Thoracic aorta (tissue), 2 donors: ENCODE measurements at regions not wholly inside any gene's neighbourhood (a gene's known extent, or its start where the extent isn't known, plus 50 kb on each side); places are given as distances from the start of the nearest gene placed in this dataset.
"Not testable (repeated sequence)": the region's sequence is repeated elsewhere in the genome, so short reads cannot be mapped to it uniquely, and the experiment has no call there.

Experiments used
- ATAC-seq: fragments of 150-250 bp; one replicate; pipeline ENCODE4 v1.8.0; 2017; ENCODE audit warnings: low read depth; ENCODE audit not compliant: insufficient number of reproducible peaks, low FRiP score
- DNase-seq: peaks from one replicate; pipeline ENCODE4 v3.0.0-alpha.2; 2020; ENCODE audit warnings: low spot score
- H3K27ac ChIP-seq, 2 donors: fragments of 200-600 bp; sonication (generic); 1 replicate in 1 of 2; 2 replicates in 1 of 2; pipeline ENCODE4 v1.5.1; 2016; ENCODE audit warnings: mild to moderate bottlenecking in 2 of 2, moderate library complexity in 2 of 2
- H3K27me3 ChIP-seq: fragments of 200-600 bp; sonication (generic); replicated peaks from 2 replicates; pipeline ENCODE4 v1.6.0; 2016; ENCODE audit warnings: mild to moderate bottlenecking; ENCODE audit not compliant: insufficient read depth
- H3K36me3 ChIP-seq: fragments of 200-600 bp; sonication (generic); one replicate; pipeline ENCODE4 v1.5.1; 2016
- H3K4me1 ChIP-seq, 2 donors: fragments of 200-600 bp; sonication (generic); 1 replicate in 1 of 2; 2 replicates in 1 of 2; pipeline versions ENCODE4 v1.5.1 to v1.6.0; 2016; ENCODE audit warnings: low read depth in 2 of 2, mild to moderate bottlenecking in 1 of 2; ENCODE audit not compliant: control insufficient read depth in 1 of 2
- H3K4me3 ChIP-seq: fragments of 200-600 bp; sonication (generic); 2 replicates; pipeline ENCODE4 v1.5.1; 2016; ENCODE audit warnings: mild to moderate bottlenecking
- H3K9me3 ChIP-seq: fragments of 200-600 bp; sonication (generic); 2 replicates; pipeline ENCODE4 v1.5.1; 2016
- TF ChIP-seq, protein P1 (sequence below): fragments of 200-600 bp; sonication (generic); IDR thresholded peaks from one replicate; pipeline ENCODE4 v1.5.1; 2019; ENCODE audit warnings: antibody characterized with exemption

DNA sequence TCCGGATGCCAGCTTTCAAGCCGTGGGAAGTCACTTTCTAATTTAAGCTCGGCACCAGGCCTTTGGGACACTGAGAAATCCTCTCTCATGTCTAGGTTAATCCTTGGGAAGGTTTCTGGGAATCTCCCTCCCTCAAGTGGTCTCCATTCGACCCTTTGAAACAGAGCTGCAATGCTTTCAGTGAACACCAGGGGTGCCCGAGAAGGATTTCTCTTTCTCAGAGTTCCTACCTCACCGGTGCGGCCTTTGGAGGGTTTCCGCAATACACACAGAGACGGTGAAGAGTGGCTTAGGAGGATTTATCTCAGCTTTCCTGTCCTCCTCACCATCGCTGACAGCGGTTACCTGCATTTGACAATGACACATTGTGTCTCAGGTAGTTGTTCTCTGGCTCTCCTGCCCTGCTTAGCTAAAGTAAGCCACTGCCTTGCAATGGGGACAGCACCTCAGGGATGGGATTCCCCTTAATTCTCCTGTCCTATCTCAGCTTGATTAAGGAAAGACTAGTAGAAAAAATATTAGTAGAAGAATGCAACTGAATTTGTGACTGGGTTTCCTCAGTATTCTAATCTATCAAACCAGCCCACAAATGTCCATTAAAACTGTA, 180.6 kb downstream of the GABRG2 start:
- Histone ChIP-seq H3K27ac (no peak overlapping the region), H3K27me3 (no peaks in the 10 kb centered on the region), H3K9me3 (no peaks in the 10 kb centered on the region), H3K4me3 (no peak overlapping the region), H3K36me3 (no peaks in the 10 kb centered on the region), H3K4me1 (no peaks in the 10 kb centered on the region)
- TF ChIP-seq, protein P1, sequence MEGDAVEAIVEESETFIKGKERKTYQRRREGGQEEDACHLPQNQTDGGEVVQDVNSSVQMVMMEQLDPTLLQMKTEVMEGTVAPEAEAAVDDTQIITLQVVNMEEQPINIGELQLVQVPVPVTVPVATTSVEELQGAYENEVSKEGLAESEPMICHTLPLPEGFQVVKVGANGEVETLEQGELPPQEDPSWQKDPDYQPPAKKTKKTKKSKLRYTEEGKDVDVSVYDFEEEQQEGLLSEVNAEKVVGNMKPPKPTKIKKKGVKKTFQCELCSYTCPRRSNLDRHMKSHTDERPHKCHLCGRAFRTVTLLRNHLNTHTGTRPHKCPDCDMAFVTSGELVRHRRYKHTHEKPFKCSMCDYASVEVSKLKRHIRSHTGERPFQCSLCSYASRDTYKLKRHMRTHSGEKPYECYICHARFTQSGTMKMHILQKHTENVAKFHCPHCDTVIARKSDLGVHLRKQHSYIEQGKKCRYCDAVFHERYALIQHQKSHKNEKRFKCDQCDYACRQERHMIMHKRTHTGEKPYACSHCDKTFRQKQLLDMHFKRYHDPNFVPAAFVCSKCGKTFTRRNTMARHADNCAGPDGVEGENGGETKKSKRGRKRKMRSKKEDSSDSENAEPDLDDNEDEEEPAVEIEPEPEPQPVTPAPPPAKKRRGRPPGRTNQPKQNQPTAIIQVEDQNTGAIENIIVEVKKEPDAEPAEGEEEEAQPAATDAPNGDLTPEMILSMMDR = peak; percentile 19
- DNase-seq (no peak), ATAC-seq (no peak)

GRCh38 chr5:162256711-162257110, 189.1 kb downstream of the GABRG2 start:
- Histone ChIP-seq H3K27me3 (no peaks in the 10 kb centered on the region), H3K36me3 (no peaks in the 10 kb centered on the region), H3K4me1 (no peaks in the 10 kb centered on the region), H3K4me3 (no peak overlapping the region), H3K27ac (no peak overlapping the region), H3K9me3 (no peaks in the 10 kb centered on the region)
- DNase-seq (no peak), ATAC-seq (no peak)
- TF ChIP-seq, protein P1 = no peak

DNA sequence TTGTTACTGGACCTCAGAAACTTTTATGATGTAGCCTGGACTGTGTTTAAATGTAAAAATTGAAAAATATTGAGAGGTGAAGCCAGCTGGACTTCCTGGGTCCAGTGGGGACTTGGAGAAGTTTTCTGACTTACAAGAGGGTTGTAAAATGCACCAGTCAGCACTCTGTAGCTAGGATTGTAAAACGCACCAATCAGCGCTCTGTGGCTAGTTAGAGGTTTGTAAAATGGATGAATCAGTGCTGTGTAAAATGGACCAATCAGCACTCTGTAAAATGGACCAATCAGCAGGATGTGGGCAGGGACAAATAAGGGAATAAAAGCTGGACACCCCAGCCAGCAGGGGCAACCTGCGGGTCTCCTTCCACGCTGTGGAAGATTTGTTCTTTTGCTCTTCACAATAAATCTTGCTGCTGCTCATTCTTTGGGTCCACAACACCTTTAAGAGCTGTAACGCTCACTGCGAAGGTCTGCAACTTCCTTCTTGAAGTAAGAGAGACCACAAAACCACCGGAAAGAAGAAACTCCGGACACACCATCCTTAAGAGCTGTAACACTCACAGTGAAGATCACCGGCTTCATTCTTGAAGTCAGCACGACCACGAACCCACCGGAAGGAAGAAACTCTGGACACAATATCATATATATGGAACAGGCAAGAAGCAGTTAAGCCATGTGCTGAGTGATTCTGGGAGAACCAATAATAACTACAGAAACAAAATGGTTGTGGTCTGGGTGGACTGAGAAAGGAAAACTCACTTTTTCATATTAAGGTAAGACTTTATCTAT, 201.3 kb downstream of the GABRG2 start:
- Histone ChIP-seq H3K27ac (no peak overlapping the region), H3K36me3 (no peaks in the 10 kb centered on the region), H3K9me3 (no peaks in the 10 kb centered on the region), H3K27me3 (no peaks in the 10 kb centered on the region), H3K4me1 (no peaks in the 10 kb centered on the region), H3K4me3 (no peak overlapping the region)
- DNase-seq = no peak
- TF ChIP-seq, protein P1 = no peak
- ATAC-seq = no peak

GRCh38 chr5:162272417-162272816, 204.8 kb downstream of the GABRG2 start:
- TF ChIP-seq, protein P1 = no peak
- H3K9me3 ChIP-seq = no peaks in the 10 kb centered on the region
- no peak overlapping the region for H3K27ac ChIP-seq
- H3K4me1 ChIP-seq = no peaks in the 10 kb centered on the region
- ATAC-seq (no peak), DNase-seq (no peak)
- no peak overlapping the region for H3K4me3 ChIP-seq
- H3K36me3 ChIP-seq = no peaks in the 10 kb centered on the region
- no peaks in the 10 kb centered on the region for H3K27me3 ChIP-seq

GRCh38 chr5:162274679-162275078, 207.1 kb downstream of the GABRG2 start:
- ATAC-seq = no peak

GRCh38 chr5:162275387-162275786, 207.8 kb downstream of the GABRG2 start:
- not testable (repeated sequence) for H3K27me3 ChIP-seq, H3K9me3 ChIP-seq, ATAC-seq, DNase-seq, H3K4me1 ChIP-seq, H3K36me3 ChIP-seq, H3K4me3 ChIP-seq, H3K27ac ChIP-seq

More at GRCh38 chr5:162274679-162275078, 207.1 kb downstream of the GABRG2 start:
- Histone ChIP-seq H3K27ac (no peak overlapping the region), H3K36me3 (no peaks in the 10 kb centered on the region), H3K27me3 (no peaks in the 10 kb centered on the region), H3K4me1 (no peaks in the 10 kb centered on the region), H3K9me3 (no peaks in the 10 kb centered on the region), H3K4me3 (no peak overlapping the region)
- TF ChIP-seq, protein P1 = no peak
- DNase-seq = no peak
